GM18870 (cell line): ENCODE measurements at regions not wholly inside any gene's neighbourhood (a gene's known extent, or its start where the extent isn't known, plus 50 kb on each side); places are given as distances from the start of the nearest gene placed in this dataset.
"Not testable (repeated sequence)": the region's sequence is repeated elsewhere in the genome, so short reads cannot be mapped to it uniquely, and the experiment has no call there.

Experiments used
- ATAC-seq: cut with Tn5 transposase; IDR thresholded peaks from one replicate; pipeline ENCODE4 v1.9.1; 2021; ENCODE audit warnings: moderate library complexity; ENCODE audit not compliant: unreplicated experiment

DNA sequence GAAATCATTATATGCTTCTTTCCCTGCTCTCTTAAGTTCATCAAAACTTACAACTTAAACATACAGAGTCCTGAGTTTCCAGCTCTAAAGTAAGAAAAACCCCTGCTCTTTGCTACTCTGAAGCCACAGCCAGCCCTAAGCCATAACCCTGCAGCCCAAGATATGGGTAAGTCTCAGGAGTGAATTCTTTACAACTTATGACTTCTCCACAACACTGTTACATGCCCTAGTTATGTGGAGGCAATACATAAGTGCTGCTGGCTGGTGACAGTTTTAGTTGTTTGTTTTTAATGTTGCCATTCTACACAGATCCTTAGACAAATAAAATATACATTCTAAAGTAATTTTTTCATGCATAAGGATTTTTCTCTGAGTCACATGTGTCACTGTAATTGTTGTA, 100.2 kb downstream of the FBXO8 start:
- ATAC-seq: no peak

DNA sequence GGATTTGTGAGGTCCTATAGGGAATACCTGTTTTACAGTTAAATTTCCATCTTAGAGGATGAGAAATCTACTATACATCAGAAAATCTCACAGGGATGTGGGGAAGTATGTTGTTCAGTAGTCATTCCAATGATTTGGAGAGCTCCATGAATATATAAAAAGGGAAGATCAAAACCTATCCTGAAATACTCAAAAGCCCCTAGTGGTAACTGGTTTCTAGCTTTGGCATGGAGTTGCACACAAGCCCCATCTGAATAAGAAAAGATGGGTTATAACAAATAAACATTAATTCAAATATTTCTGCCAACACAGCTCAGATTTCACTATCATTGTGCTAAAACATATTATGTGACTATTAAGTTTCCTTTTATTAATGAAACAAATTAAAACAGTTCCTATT, 101.6 kb downstream of the FBXO8 start:
- ATAC-seq: no peak

DNA sequence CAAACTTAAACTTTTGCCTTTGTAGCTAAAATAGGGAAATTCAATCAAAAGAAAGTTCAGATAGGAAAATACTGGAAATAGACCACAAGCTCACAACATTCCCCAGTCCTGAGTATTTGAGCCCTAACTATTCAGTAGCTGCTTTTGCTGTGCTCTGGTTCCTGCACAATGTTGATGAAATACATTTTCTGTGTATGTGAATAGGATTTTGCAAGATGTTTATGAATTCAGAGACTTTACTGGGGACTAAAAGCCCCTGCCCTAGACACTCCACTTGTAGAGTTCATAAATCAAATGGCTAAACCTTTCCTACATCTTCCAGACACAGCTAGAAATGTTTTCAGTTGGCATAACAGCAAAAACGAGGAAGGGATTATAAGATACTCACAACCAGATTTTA, 105.9 kb downstream of the FBXO8 start:
- ATAC-seq: no peak

DNA sequence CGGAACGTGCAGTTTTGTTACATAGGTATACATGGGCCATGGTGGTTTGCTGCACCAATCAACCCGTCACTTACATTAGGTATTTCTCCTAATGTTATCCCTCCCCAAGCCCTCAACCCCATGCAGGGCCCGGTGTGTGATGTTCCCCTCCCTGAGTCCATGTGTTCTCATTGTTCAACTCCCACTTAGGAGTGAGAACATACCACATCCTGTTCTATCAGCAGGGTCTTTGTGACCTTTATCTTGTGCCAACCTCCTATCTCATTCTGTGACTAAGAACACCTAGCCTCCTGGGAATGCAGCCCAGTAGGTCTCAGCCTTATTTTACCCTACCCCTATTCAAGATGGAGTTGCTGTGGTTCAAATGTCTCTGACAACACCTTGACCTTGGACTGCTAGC, 107.6 kb downstream of the FBXO8 start:
- ATAC-seq: not testable (repeated sequence)

DNA sequence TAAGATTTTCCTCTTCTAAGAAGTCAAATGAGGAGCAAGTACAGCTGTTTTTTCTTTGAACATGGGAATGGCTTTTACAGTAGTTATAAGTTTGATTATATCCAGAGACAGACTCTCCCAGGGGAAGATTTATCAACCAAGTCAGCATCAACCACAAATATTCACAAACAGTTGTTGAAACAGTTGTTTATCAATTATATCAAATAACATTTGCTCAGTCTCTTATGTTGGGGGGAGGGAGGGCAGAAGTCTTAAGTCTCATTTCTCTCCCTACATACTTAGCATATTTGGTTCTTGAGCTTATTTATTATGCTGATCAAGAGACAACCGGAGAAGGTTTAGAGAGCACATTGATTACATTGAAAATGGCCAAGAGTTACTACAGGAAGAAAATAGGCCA, 110.1 kb downstream of the FBXO8 start:
- ATAC-seq: no peak

- no peak for ATAC-seq
Observed at GRCh38 chr4:174172274-174172673, 111.2 kb downstream of the FBXO8 start.

GRCh38 chr4:174170906-174171305, 112.6 kb downstream of the FBXO8 start:
- ATAC-seq: no peak

- no peak for ATAC-seq
Observed at GRCh38 chr4:174170091-174170490, 113.4 kb downstream of the FBXO8 start.

GRCh38 chr4:174157106-174157607, 126.3 kb downstream of the FBXO8 start:
- ATAC-seq: no peak

GRCh38 chr4:174156239-174156826, 127.1 kb downstream of the FBXO8 start:
- peak; percentile 89 for ATAC-seq

DNA sequence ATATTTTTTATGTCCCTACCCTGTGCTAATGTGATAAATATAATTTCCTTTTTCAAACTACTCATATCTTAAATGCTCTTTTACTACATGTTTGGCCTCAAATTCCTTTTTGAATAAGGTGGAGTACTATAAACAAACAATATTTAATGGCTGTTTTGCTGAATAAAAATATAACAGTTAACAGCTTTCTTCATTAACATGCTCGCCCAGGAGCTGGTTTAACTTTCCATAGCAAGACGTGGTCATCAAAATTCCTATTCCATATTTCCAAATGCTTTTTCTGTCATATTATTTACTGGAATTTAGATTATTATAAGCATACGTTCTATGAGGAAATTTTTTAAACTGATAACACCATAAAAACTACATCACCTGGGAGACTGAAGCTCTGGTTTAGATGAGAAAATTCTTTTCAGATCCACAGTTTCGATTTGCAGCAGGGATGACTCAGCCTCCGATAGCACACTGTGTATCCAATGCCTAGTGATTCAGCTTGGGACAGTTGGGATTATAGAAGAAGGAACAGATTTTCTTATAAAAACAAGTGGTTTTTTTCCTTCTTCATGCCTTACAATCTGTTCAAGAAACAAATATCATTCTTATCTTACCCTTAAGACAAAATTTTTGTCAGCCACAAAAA, 129.1 kb downstream of the FBXO8 start:
- no peak for ATAC-seq

DNA sequence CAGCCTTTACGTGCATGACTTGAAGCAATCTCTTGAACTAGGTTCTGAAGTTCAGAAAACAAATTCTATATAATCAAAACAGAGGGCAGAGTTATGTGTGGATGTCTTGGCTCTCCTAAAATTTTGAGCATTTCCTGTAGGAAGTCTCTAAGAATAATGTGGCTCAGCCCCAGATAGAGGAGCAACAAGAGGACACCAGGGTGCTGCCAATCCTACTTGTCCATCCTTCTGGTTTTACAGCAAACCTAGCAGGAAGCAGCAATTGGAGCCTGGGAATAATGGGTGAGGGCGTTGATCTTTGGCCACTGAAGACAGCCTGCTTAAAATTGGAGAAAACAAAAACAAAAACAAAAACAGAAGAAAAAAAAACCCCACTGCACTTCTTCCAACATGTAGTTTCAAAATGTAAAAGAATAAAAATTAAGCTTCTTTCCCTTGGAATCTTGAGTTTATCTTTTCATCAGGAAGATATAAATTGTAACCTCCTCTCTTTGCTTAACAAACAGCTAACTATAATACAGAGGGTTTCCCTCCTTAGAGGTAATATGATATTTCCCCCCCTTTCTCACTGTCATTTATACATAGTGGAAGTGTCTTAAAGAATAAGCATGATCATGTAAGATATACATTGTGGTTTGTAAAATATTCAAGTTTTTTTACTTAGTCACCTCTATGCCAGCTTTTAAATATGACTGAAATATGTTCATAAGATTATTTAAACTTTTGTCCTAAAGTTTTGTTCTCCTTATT, 130.6 kb downstream of the FBXO8 start:
- no peak for ATAC-seq

DNA sequence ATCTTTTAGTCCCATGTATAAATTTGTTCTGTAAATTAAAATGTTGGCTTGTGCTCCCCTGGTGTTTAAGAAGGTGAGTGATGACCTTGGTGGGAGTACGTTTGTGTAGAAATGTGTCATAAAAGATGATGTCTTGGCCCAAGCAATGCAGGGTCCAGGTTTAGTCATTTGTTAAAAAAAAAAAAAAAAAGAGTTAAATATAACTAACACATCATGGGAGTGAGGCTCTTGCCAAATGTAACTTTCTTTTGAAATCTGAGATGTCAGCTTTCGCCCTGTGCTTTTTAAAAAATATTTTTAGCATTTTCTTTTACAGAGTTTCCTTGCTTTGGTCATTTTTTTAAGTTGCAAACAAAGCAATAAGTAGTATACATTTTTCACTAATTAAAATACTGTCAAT, 135.6 kb downstream of the FBXO8 start:
- no peak for ATAC-seq

DNA sequence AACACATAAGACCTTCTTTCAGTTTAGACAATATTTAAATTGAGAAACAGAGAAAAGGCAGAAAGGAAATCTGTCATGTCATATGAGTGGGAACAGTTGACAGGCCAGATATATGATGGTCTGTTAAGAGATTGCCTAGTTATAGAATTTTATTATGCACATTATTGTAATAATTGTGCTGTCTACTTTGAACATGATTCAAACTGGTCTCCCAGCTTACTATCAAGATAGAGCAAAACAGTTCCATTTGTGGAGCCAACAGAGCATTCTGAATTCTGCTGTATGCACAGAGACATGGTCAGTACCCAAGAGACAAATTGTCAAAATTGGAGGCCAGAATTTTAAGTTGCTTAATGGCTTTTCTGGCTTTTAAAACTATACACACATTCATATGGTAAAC, 139.4 kb downstream of the FBXO8 start:
- no peak for ATAC-seq

DNA sequence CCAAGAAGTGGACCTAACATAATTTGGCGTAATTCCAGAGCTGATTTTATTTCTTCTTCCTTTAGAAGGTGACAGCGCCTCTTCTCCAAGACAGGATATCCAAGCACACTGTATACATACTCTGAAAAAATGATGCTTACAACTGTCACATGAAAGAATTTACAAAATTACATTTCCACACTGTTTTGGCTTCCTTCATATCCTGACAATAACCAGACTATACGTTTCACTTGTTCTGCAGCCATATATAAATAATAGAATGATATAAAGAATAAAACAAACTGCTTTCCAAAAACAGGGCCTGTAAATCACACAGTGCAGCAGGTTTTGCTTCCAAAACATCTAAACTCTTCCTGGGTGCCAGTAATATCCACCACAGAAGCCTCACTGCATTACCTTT, 141.6 kb downstream of the FBXO8 start:
- ATAC-seq: no peak

DNA sequence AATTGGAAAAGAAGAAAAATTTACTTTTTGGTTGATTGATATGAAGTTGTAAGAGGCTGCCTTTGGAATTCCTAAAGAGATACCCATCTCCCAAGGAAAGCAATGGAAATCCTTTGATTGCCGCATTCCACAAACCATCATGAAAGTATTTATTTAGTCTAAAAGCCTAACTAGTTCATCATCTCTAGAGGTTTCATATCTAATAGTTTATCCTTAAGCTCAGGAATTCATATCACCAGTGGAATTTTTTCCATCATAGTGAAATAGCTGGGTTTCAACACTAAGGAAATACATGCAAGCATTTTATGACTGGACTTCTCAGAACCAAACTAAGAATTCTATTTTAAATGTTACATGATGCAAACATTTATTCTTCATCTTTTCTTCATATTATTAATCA, 144.9 kb downstream of the FBXO8 start:
- ATAC-seq: no peak

DNA sequence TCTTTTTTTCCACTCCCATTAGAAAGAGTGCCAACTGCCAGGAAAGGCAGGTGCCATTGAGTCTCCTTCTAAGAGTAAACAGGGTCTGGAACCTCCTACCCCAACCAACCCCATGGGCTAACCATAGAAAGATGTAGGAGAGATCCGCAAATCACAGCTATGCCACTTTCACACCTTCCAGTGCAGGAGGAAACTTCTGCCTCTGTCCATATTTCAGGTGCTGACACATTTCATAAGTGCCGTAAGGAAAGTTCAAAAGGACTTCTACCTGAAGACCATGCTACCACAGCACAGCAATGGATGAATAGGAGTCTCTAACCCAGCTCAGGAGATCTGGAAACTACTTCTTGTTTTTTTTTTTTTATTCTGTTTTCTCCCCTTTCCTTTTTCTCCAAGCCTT, 145.8 kb downstream of the FBXO8 start:
- no peak for ATAC-seq

GRCh38 chr4:174135936-174136406, 147.5 kb downstream of the FBXO8 start:
- no peak for ATAC-seq

GRCh38 chr4:174135530-174135929, 147.9 kb downstream of the FBXO8 start:
- ATAC-seq: peak; percentile 77

DNA sequence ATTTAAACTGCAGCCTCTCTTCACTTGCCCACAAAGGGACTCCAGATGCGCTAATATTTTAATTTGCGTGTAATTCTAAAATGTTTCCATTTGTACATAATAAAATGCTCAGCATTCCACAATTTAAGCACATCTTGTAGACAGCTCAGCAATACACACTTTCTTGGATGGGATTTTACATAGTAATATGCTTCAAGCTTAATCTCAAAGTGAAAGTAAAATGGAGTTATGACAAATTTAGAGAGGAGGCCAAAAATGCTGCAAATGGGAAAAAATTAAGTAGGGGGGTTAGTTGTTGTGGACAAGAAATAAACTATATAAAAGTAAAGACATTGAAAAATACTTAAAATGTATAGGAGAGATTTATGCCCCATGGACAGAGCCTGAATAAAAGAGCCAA, 149.1 kb downstream of the FBXO8 start:
- no peak for ATAC-seq

DNA sequence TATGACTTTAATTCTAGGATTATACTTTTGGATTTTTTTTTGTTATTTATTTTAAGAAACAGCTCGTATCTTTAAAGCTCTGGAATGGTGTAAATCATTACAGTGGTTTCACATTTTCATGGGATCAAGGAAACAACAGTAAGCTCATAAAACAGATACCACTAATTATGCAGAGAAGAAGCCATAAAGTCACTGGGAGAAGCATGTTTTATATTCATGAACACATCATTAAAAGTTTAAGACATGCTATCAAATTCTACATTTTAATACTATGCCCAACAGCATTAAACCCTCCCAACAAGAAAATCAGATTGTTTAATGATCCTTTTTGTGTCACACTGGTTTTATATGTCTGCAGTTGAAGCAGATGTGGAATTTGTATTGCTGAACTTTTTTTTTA, 149.9 kb downstream of the FBXO8 start:
- ATAC-seq: no peak

GRCh38 chr4:174131901-174132300, 151.6 kb downstream of the FBXO8 start:
- ATAC-seq: no peak
